Fibroblast of villous mesenchyme (primary cell): ENCODE measurements at regions not wholly inside any gene's neighbourhood (a gene's known extent, or its start where the extent isn't known, plus 50 kb on each side); places are given as distances from the start of the nearest gene placed in this dataset.

ENCODE experiments used
- DNase-seq: peaks from one replicate; pipeline ENCODE4 v3.0.0-alpha.2; 2010; ENCODE audit warnings: low read depth
- H3K4me3 ChIP-seq: 2 replicates; pipeline ENCODE4 v1.5.1; 2011; ENCODE audit warnings: low read depth, mild to moderate bottlenecking, low read length
- TF ChIP-seq, protein P1 (sequence below): IDR thresholded peaks from 2 replicates; pipeline ENCODE4 v1.5.1; 2012; ENCODE audit warnings: low read depth, mild to moderate bottlenecking, low read length; ENCODE audit not compliant: insufficient read depth

- no peak for DNase-seq
- TF ChIP-seq, protein P1, sequence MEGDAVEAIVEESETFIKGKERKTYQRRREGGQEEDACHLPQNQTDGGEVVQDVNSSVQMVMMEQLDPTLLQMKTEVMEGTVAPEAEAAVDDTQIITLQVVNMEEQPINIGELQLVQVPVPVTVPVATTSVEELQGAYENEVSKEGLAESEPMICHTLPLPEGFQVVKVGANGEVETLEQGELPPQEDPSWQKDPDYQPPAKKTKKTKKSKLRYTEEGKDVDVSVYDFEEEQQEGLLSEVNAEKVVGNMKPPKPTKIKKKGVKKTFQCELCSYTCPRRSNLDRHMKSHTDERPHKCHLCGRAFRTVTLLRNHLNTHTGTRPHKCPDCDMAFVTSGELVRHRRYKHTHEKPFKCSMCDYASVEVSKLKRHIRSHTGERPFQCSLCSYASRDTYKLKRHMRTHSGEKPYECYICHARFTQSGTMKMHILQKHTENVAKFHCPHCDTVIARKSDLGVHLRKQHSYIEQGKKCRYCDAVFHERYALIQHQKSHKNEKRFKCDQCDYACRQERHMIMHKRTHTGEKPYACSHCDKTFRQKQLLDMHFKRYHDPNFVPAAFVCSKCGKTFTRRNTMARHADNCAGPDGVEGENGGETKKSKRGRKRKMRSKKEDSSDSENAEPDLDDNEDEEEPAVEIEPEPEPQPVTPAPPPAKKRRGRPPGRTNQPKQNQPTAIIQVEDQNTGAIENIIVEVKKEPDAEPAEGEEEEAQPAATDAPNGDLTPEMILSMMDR: no peak
- H3K4me3 ChIP-seq: no peak overlapping the region
Measured at GRCh38 chr10:111348076-111348475, 271.2 kb downstream of the ADRA2A start.

DNA sequence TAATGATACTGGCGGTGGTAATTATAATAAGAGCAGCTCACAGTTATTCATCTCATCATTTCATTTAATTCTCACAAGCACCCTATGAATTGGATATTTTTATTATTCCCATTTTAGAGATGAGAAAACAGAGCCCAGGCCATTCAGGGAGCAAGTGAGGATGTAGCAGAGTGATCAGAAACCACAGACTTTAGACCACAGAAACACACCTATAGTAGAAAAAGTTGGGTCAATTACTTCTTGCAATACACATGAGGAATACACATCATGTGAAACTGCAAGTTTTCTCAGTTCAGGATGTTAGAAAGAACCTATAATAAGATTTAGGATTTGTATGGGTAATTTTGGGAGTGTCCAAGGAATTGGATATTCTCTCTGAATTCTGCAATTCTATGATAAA lies 278.0 kb downstream of the ADRA2A start:
- no peak overlapping the region for H3K4me3 ChIP-seq
- TF ChIP-seq, protein P1: no peak
- DNase-seq: no peak

DNA sequence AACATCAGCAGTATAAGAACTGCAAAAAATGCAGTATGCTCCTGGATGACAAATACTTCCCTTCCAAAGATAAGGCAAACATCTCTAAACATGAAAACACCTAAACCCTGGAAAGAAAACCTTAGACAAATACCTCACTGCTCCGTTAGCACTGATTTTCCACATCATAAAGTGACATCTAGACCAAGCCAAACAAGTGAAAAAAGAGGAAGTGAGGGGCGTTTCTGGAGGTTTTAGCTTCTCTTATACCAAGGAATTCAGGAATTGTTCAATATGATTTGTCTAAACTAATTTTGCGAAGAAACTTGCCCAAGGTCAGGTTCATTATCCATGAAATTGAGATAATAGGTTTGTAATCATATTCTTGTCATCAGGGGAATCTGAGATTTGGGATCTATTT lies 279.7 kb downstream of the ADRA2A start:
- no peak overlapping the region for H3K4me3 ChIP-seq
- DNase-seq: no peak
- TF ChIP-seq, protein P1: no peak

DNA sequence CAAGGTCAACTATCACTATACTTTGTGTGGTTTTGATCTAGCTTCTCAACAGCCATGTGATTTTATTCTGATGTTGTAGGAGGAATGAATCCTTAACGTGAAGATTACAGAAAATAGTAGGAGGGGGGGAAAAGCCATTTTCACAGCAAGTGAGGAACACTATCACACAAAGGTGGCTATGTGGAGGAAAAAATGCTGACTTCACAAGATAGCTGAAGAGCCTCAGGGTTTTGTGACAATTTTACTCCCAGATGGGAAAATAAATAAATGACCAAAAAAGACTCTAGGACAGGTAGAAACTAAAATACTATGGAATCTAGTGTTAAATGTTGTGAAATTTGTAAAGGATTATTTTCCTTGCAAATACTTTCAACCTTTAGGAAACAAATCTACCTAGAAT lies 281.0 kb downstream of the ADRA2A start:
- no peak for DNase-seq
- no peak overlapping the region for H3K4me3 ChIP-seq
- TF ChIP-seq, protein P1: no peak

GRCh38 chr10:111360260-111360925 lies 283.6 kb downstream of the ADRA2A start:
- TF ChIP-seq, protein P1: peak; percentile 39
- no peak overlapping the region for H3K4me3 ChIP-seq
- peak; percentile 3 for DNase-seq

DNA sequence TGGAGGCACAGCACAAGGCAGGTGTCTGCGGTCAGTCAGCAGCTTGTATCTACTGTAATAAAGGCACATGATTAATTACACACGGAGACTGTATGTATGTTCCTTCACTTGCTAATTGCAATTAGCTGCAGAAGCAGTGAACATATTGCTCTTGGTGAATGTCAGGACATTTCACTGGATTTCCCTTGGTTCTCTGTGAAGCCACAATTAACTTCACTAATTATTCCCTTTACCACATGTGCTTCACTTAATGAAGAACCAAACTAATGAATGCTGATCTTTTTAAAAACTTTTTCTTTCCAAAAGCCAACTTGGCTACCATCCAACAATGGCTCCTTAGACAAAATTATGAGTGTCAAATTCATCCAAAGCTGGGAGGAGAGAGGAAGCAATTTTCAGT lies 290.7 kb downstream of the ADRA2A start:
- TF ChIP-seq, protein P1: no peak
- no peak for DNase-seq
- no peak overlapping the region for H3K4me3 ChIP-seq

- TF ChIP-seq, protein P1: no peak
- DNase-seq: no peak
- no peak overlapping the region for H3K4me3 ChIP-seq
Measured at GRCh38 chr10:111370101-111370500, 293.3 kb downstream of the ADRA2A start.
